PC-9 (cell line): ENCODE measurements at regions not wholly inside any gene's neighbourhood (a gene's known extent, or its start where the extent isn't known, plus 50 kb on each side); places are given as distances from the start of the nearest gene placed in this dataset.

Source experiments
- CTCF ChIP-seq: fragments of 200-600 bp; sonication (generic); conservative IDR thresholded peaks from 2 replicates; pipeline ENCODE4 v1.6.1; 2017; ENCODE audit warnings: mixed run types, antibody characterized with exemption, mild to moderate bottlenecking, moderate library complexity
- EZH2 ChIP-seq: fragments of 200-600 bp; sonication (generic); IDR thresholded peaks from 2 replicates; pipeline ENCODE4 v1.8.0; 2017; ENCODE audit warnings: antibody characterized with exemption, low read depth

GRCh38 chr4:10181745-10182445 is 65.3 kb upstream of the WDR1 start:
- TF ChIP-seq CTCF (no peak), EZH2 (no peak)
